ENCODE measurements at regions not wholly inside any gene's neighbourhood (a gene's known extent, or its start where the extent isn't known, plus 50 kb on each side); places are given as distances from the start of the nearest gene placed in this dataset.

GRCh38 chr13:50529154-50529882 is 314.2 kb downstream of the DLEU7 start:
- TF ChIP-seq CTCF (IDR thresholded peaks at IDR 0.05) = no peak
- Mint-ChIP-seq H3K27me3 (ENCODE audit: low read depth, poor library complexity) (peaks cover 6% of the 10 kb centered on the region), H3K36me3 (ENCODE audit: low read depth) (peaks cover 32% of the 10 kb centered on the region), H3K4me3 (peak overlapping the region; percentile 50), H3K9me3 (peaks cover 32% of the 10 kb centered on the region), H3K27ac (peak overlapping the region; percentile 98), H3K4me1 (peaks cover 51% of the 10 kb centered on the region)
- no peak for DNase-seq

- peaks cover 55% of the 10 kb centered on the region for H3K9me3 Mint-ChIP-seq
- no peak for TF ChIP-seq CTCF (IDR thresholded peaks at IDR 0.05)
- peaks cover 52% of the 10 kb centered on the region for H3K36me3 Mint-ChIP-seq (ENCODE audit: low read depth)
- no peak overlapping the region for H3K4me3 Mint-ChIP-seq
- peaks cover 2% of the 10 kb centered on the region for H3K27me3 Mint-ChIP-seq (ENCODE audit: low read depth, poor library complexity)
- H3K27ac Mint-ChIP-seq = no peak overlapping the region
- no peak for DNase-seq
- peaks cover 32% of the 10 kb centered on the region for H3K4me1 Mint-ChIP-seq
These were observed 311.3 kb downstream of the DLEU7 start for GRCh38 chr13:50531917-50532899.

- peaks cover 65% of the 10 kb centered on the region for H3K36me3 Mint-ChIP-seq (ENCODE audit: low read depth)
- no peak for TF ChIP-seq CTCF (IDR thresholded peaks at IDR 0.05)
These were observed 308.4 kb downstream of the DLEU7 start for GRCh38 chr13:50535050-50535449.

GRCh38 chr13:50537029-50537428 is 306.5 kb downstream of the DLEU7 start:
- Mint-ChIP-seq H3K9me3 (peaks cover 79% of the 10 kb centered on the region), H3K4me3 (no peak overlapping the region), H3K27me3 (ENCODE audit: low read depth, poor library complexity) (no peaks in the 10 kb centered on the region), H3K36me3 (ENCODE audit: low read depth) (peaks cover 60% of the 10 kb centered on the region), H3K4me1 (no peaks in the 10 kb centered on the region), H3K27ac (no peak overlapping the region)
- TF ChIP-seq CTCF (IDR thresholded peaks at IDR 0.05) = no peak
- DNase-seq = no peak

More at GRCh38 chr13:50535050-50535449, 308.4 kb downstream of the DLEU7 start:
- no peak for DNase-seq
- Mint-ChIP-seq H3K9me3 (peaks cover 79% of the 10 kb centered on the region), H3K4me1 (peaks cover 4% of the 10 kb centered on the region), H3K27ac (no peak overlapping the region), H3K4me3 (no peak overlapping the region), H3K27me3 (ENCODE audit: low read depth, poor library complexity) (no peaks in the 10 kb centered on the region)

- H3K9me3 Mint-ChIP-seq = peaks cover 51% of the 10 kb centered on the region
- no peak overlapping the region for H3K27ac Mint-ChIP-seq
- no peak for TF ChIP-seq CTCF (IDR thresholded peaks at IDR 0.05)
- H3K4me1 Mint-ChIP-seq = peaks cover 17% of the 10 kb centered on the region
- H3K4me3 Mint-ChIP-seq = no peak overlapping the region
- H3K36me3 Mint-ChIP-seq (ENCODE audit: low read depth) = peaks cover 35% of the 10 kb centered on the region
- no peak for DNase-seq
- H3K27me3 Mint-ChIP-seq (ENCODE audit: low read depth, poor library complexity) = no peaks in the 10 kb centered on the region
These were observed 303.5 kb downstream of the DLEU7 start for GRCh38 chr13:50539791-50540530.

Data from nephron progenitor cell (in vitro differentiated cells).